Smooth muscle cell (in vitro differentiated cells): ENCODE measurements at regions not wholly inside any gene's neighbourhood (a gene's known extent, or its start where the extent isn't known, plus 50 kb on each side); places are given as distances from the start of the nearest gene placed in this dataset.

ENCODE experiments used
- DNase-seq: peaks from one replicate; lab custom pipeline; 2025; ENCODE audit not compliant: unreplicated experiment; lab: John Stamatoyannopoulos, UW
- H2AFZ ChIP-seq: fragments of 200-600 bp; sonication (generic); 2 replicates; pipeline ENCODE4 v1.6.0; 2016; ENCODE audit warnings: antibody characterized with exemption, low read depth, mild to moderate bottlenecking
- H3F3A ChIP-seq: fragments of 200-600 bp; sonication (generic); 2 replicates; pipeline ENCODE4 v1.6.0; 2017; ENCODE audit warnings: antibody characterized with exemption, low read depth
- H3K27ac ChIP-seq: fragments of 200-600 bp; sonication (generic); 2 replicates; pipeline ENCODE4 v1.5.1; 2016; ENCODE audit warnings: low read depth, mild to moderate bottlenecking
- H3K27me3 ChIP-seq: fragments of 200-600 bp; sonication (generic); 2 replicates; pipeline ENCODE4 v1.6.1; 2016; ENCODE audit warnings: low read depth, mild to moderate bottlenecking
- H3K36me3 ChIP-seq: fragments of 200-600 bp; sonication (generic); 2 replicates; pipeline ENCODE4 v1.5.1; 2016; ENCODE audit warnings: low read depth
- H3K4me1 ChIP-seq: fragments of 200-600 bp; sonication (generic); 2 replicates; pipeline ENCODE4 v1.5.1; 2016; ENCODE audit warnings: low read depth
- H3K4me2 ChIP-seq: fragments of 200-600 bp; sonication (generic); 2 replicates; pipeline ENCODE4 v1.6.0; 2016; ENCODE audit warnings: mild to moderate bottlenecking
- H3K4me3 ChIP-seq: fragments of 200-600 bp; sonication (generic); 2 replicates; pipeline ENCODE4 v1.5.1; 2016; ENCODE audit warnings: mild to moderate bottlenecking
- H3K79me2 ChIP-seq: fragments of 200-600 bp; sonication (generic); 2 replicates; pipeline ENCODE4 v1.6.0; 2016; ENCODE audit warnings: low read depth, mild to moderate bottlenecking
- H3K9ac ChIP-seq: fragments of 200-600 bp; sonication (generic); 2 replicates; pipeline ENCODE4 v1.6.0; 2016; ENCODE audit warnings: low read depth
- H3K9me3 ChIP-seq: fragments of 200-600 bp; sonication (generic); replicated peaks from 2 replicates; pipeline ENCODE4 v1.5.1; 2016; ENCODE audit warnings: low read depth
- H4K20me1 ChIP-seq: fragments of 200-600 bp; sonication (generic); 2 replicates; pipeline ENCODE4 v1.6.0; 2016; ENCODE audit warnings: low read depth
- WGBS: methylation state at CpG from one replicate; pipeline ENCODE4 v1.1.7; 2016; ENCODE audit warnings: low lambda C conversion rate; 5-methylcytosine and 5-hydroxymethylcytosine counted together
- TF ChIP-seq, protein P1 (sequence below): fragments of 200-600 bp; sonication (generic); IDR thresholded peaks from 2 replicates; pipeline ENCODE4 v1.5.1; 2017; ENCODE audit warnings: borderline replicate concordance, mild to moderate bottlenecking, antibody characterized with exemption; ENCODE audit not compliant: insufficient read depth, poor library complexity, severe bottlenecking

DNA sequence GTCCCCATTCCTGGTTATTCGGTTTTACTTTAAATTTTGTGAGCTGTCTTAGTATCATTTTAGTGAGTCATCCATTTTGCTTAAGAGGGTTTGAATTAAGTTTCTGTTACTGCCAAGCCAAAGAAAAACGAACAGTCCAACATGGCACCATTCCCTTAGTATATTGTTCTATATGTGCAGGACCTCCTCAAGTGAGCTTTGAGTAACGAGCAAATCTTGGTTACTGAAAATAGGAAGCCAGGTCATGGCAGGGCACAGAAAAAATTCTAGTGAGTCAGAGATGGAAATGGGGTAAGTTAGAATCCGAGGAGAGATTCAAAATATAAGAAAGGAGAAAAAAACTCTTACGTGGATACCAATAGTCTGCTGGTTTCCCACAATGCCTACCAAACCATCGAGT lies 292.9 kb downstream of the BAMBI start:
- H3K9me3 ChIP-seq, result no peaks in the 10 kb centered on the region
- no peak for DNase-seq
- H4K20me1 ChIP-seq, result no peaks in the 10 kb centered on the region
- no peaks in the 10 kb centered on the region for H3K79me2 ChIP-seq
- 80% methylated on average over 6 of the region's 6 CpGs for WGBS
- TF ChIP-seq, protein P1, sequence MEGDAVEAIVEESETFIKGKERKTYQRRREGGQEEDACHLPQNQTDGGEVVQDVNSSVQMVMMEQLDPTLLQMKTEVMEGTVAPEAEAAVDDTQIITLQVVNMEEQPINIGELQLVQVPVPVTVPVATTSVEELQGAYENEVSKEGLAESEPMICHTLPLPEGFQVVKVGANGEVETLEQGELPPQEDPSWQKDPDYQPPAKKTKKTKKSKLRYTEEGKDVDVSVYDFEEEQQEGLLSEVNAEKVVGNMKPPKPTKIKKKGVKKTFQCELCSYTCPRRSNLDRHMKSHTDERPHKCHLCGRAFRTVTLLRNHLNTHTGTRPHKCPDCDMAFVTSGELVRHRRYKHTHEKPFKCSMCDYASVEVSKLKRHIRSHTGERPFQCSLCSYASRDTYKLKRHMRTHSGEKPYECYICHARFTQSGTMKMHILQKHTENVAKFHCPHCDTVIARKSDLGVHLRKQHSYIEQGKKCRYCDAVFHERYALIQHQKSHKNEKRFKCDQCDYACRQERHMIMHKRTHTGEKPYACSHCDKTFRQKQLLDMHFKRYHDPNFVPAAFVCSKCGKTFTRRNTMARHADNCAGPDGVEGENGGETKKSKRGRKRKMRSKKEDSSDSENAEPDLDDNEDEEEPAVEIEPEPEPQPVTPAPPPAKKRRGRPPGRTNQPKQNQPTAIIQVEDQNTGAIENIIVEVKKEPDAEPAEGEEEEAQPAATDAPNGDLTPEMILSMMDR, result no peak
- H3F3A ChIP-seq, result peaks cover 6% of the 10 kb centered on the region
- no peak overlapping the region for H2AFZ ChIP-seq
- no peaks in the 10 kb centered on the region for H3K4me1 ChIP-seq
- no peaks in the 10 kb centered on the region for H3K27me3 ChIP-seq
- H3K4me2 ChIP-seq, result no peak overlapping the region
- H3K27ac ChIP-seq, result no peak overlapping the region
- H3K9ac ChIP-seq, result no peak overlapping the region
- H3K4me3 ChIP-seq, result no peak overlapping the region
- no peaks in the 10 kb centered on the region for H3K36me3 ChIP-seq

DNA sequence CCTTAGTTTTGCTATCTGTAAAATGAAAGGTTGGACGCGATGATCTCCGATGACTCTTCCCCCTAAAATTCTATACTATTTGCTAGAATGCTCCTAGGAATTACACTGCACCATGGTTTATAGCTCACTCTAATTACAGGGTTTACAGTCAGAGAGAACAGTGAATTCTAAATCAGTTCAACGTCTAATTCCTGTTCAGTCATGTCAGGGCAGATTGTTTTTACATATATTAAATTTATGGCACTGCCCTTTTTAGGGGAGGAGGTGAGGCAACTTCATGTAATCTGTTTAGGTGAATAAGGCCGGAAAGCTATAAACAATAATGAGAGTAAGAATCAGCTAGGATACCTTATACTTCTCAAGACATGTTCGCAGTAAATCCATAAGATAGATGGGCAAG lies 293.9 kb downstream of the BAMBI start:
- H4K20me1 ChIP-seq, result no peaks in the 10 kb centered on the region
- no peak overlapping the region for H3K4me3 ChIP-seq
- H3K27ac ChIP-seq, result peak overlapping the region; percentile 13
- no peak overlapping the region for H3K4me2 ChIP-seq
- H2AFZ ChIP-seq, result peak overlapping the region; percentile 11
- peaks cover 2% of the 10 kb centered on the region for H3K4me1 ChIP-seq
- H3K9me3 ChIP-seq, result no peaks in the 10 kb centered on the region
- H3K36me3 ChIP-seq, result no peaks in the 10 kb centered on the region
- no peak overlapping the region for H3K9ac ChIP-seq
- no peak for DNase-seq
- H3K79me2 ChIP-seq, result no peaks in the 10 kb centered on the region
- 77% methylated on average over 6 of the region's 6 CpGs for WGBS
- H3K27me3 ChIP-seq, result no peaks in the 10 kb centered on the region
- TF ChIP-seq, protein P1, result no peak
- no peaks in the 10 kb centered on the region for H3F3A ChIP-seq

DNA sequence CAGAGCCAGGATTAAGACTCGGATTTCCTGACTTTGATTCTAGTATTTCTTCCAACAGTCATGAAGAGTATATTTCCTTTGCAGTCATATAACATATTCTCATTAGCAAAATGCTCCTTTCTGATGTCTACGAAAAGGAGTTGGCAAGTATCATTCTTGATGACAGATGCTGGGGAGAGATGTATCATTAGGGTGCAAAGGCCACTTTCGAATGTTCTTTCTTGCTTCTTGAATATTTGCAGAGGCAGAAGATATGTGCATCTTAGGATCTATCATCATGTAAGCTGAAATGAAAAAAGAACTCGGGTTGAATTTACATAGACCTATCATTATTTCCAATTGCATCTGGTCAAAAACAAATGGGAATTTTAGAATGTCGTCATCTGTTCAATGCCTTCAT lies 294.4 kb downstream of the BAMBI start:
- 81% methylated on average over 5 of the region's 5 CpGs for WGBS
- no peak overlapping the region for H3K9ac ChIP-seq
- no peaks in the 10 kb centered on the region for H4K20me1 ChIP-seq
- no peaks in the 10 kb centered on the region for H3K79me2 ChIP-seq
- DNase-seq, result no peak
- H3K4me2 ChIP-seq, result no peak overlapping the region
- no peaks in the 10 kb centered on the region for H3F3A ChIP-seq
- TF ChIP-seq, protein P1, result no peak
- no peaks in the 10 kb centered on the region for H3K9me3 ChIP-seq
- H3K4me3 ChIP-seq, result no peak overlapping the region
- H3K27me3 ChIP-seq, result no peaks in the 10 kb centered on the region
- peak overlapping the region; percentile 11 for H2AFZ ChIP-seq
- H3K4me1 ChIP-seq, result peaks cover 2% of the 10 kb centered on the region
- peak overlapping the region; percentile 13 for H3K27ac ChIP-seq
- no peaks in the 10 kb centered on the region for H3K36me3 ChIP-seq

DNA sequence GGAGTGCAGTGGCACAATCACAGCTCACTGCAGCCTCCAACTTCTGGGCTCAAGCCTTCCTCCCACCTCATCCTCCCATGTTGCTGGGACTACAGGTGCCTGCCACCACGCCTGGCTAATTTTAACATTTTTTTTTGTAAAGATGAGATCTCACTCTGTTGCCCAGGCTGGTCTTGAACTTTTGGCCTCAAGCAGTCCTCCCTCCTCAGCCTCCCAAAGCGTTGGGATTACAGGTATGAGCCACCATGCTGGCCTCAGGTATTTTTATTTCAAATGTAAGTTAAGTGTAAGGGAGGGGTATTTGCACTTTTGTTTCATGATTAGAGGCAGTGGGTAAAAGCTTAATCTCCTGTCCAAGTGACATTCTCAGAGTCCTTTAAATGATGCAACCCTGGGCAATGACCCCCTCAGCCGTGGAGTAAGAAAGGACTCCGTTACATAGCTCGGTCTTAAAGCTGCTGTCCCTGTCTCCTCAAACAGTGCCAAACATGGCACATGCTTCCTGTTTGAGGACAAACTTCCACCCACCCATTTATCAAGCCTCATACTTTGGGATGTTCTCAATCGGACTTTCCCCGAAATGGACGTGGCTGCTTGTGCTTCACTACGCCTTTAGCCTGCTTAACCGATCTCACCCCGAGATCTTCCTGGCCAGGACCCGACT lies 296.1 kb downstream of the BAMBI start:
- 85% methylated on average over 12 of the region's 12 CpGs for WGBS
- H3K27ac ChIP-seq, result no peak overlapping the region
- H3K4me1 ChIP-seq, result peaks cover 2% of the 10 kb centered on the region
- TF ChIP-seq, protein P1, result no peak
- H3K9ac ChIP-seq, result no peak overlapping the region
- no peaks in the 10 kb centered on the region for H3F3A ChIP-seq
- no peak overlapping the region for H3K4me2 ChIP-seq
- no peak for DNase-seq
- no peaks in the 10 kb centered on the region for H3K36me3 ChIP-seq
- H2AFZ ChIP-seq, result no peak overlapping the region
- no peaks in the 10 kb centered on the region for H3K79me2 ChIP-seq
- H4K20me1 ChIP-seq, result no peaks in the 10 kb centered on the region
- H3K4me3 ChIP-seq, result no peak overlapping the region
- H3K27me3 ChIP-seq, result no peaks in the 10 kb centered on the region
- H3K9me3 ChIP-seq, result no peaks in the 10 kb centered on the region
